ENCODE measurements at regions not wholly inside any gene's neighbourhood (a gene's known extent, or its start where the extent isn't known, plus 50 kb on each side); places are given as distances from the start of the nearest gene placed in this dataset.

- TF ChIP-seq CTCF (IDR thresholded peaks at IDR 0.05) (no peak), POLR2A (IDR thresholded peaks at IDR 0.05) (no peak)
Observed at GRCh38 chrX:39551762-39552161, 546.0 kb downstream of the BCOR start.
